GM12878 (cell line): ENCODE measurements at regions not wholly inside any gene's neighbourhood (a gene's known extent, or its start where the extent isn't known, plus 50 kb on each side); places are given as distances from the start of the nearest gene placed in this dataset.
A peak's percentile ranks its signal among the peaks of the same experiment; 100 is the strongest.

Experiments used
- BHLHE40 ChIP-seq, 2 experiments: fragments of 450-650 bp in 1 of 2; IDR thresholded peaks; 2 replicates each; pipeline ENCODE4 v1.6.1; 2011 to 2017; ENCODE audit warnings: low read depth in 2 of 2, borderline replicate concordance in 1 of 2, improper control_type of control experiment in 1 of 2, low read length in 1 of 2, mild to moderate bottlenecking in 1 of 2
- BMI1 ChIP-seq: fragments of 450-650 bp; IDR thresholded peaks from 2 replicates; pipeline ENCODE4 v1.6.1; 2016; ENCODE audit warnings: mild to moderate bottlenecking, moderate library complexity, borderline replicate concordance
- CHD2 ChIP-seq: IDR thresholded peaks from 2 replicates; pipeline ENCODE4 v1.6.1; 2011; ENCODE audit warnings: low read depth, low read length, improper control_type of control experiment, borderline replicate concordance
- CREM ChIP-seq: IDR thresholded peaks from 2 replicates; pipeline ENCODE4 v1.6.1; 2014; ENCODE audit warnings: antibody characterized with exemption, low read depth
- EP300 ChIP-seq, 2 experiments: fragments of 150-350 bp in 1 of 2; IDR thresholded peaks; 2 replicates each; pipeline ENCODE4 v1.6.1; 2011 to 2012; ENCODE audit warnings: low read depth in 2 of 2, low read length in 2 of 2, borderline replicate concordance in 1 of 2, improper control_type of control experiment in 1 of 2, inconsistent platforms in 1 of 2; ENCODE audit not compliant: control insufficient read depth in 1 of 2
- ETV6 ChIP-seq, 2 experiments: fragments of 450-650 bp in 1 of 2; IDR thresholded peaks in 1 of 2; conservative IDR thresholded peaks in 1 of 2; 2 replicates each; pipeline ENCODE4 v1.6.1; 2014; ENCODE audit warnings: antibody characterized with exemption in 1 of 2, borderline replicate concordance in 1 of 2, low read depth in 1 of 2, mild to moderate bottlenecking in 1 of 2, moderate library complexity in 1 of 2
- PAX5 ChIP-seq: IDR thresholded peaks from 2 replicates; pipeline ENCODE4 v1.6.1; 2011; ENCODE audit warnings: low read depth, low read length, borderline replicate concordance
- POU2F2 ChIP-seq: IDR thresholded peaks from 3 replicates; pipeline ENCODE4 v1.6.1; 2011; ENCODE audit warnings: low read depth, mild to moderate bottlenecking, low read length, borderline replicate concordance
- SIX5 ChIP-seq: IDR thresholded peaks from 2 replicates; pipeline ENCODE4 v1.6.1; 2011; ENCODE audit warnings: mild to moderate bottlenecking, low read depth, low read length, moderate library complexity; ENCODE audit not compliant: severe bottlenecking
- SMARCA5 ChIP-seq: fragments of 450-650 bp; IDR thresholded peaks from 2 replicates; pipeline ENCODE4 v1.6.1; 2017; ENCODE audit warnings: mild to moderate bottlenecking
- SREBF1 ChIP-seq: IDR thresholded peaks from 2 replicates; pipeline ENCODE4 v1.6.1; 2012; ENCODE audit warnings: mild to moderate bottlenecking, low read length
- TCF3 ChIP-seq: IDR thresholded peaks from 2 replicates; pipeline ENCODE4 v1.6.1; 2012; ENCODE audit warnings: low read depth, mild to moderate bottlenecking, low read length, borderline replicate concordance; ENCODE audit not compliant: insufficient read depth
- YY1 ChIP-seq: IDR thresholded peaks from 2 replicates; pipeline ENCODE4 v1.6.1; 2011; ENCODE audit warnings: low read depth, mild to moderate bottlenecking, low read length
- ZNF24 ChIP-seq: fragments of 450-650 bp; IDR thresholded peaks from 2 replicates; pipeline ENCODE4 v1.6.1; 2017; ENCODE audit warnings: antibody characterized with exemption, mild to moderate bottlenecking
- TF ChIP-seq, protein P1 (sequence below): fragments of 450-650 bp; IDR thresholded peaks from 2 replicates; pipeline ENCODE4 v1.6.1; 2017; ENCODE audit warnings: mild to moderate bottlenecking, moderate library complexity
- TF ChIP-seq, protein P2 (sequence below): IDR thresholded peaks from 2 replicates; pipeline ENCODE4 v1.6.1; 2012; ENCODE audit warnings: low read length, inconsistent platforms
- TF ChIP-seq, protein P3 (sequence below): IDR thresholded peaks from 2 replicates; pipeline ENCODE4 v1.6.1; 2012; ENCODE audit warnings: low read depth, low read length, improper control_type of control experiment
- TF ChIP-seq, protein P4 (sequence below): fragments of 450-650 bp; IDR thresholded peaks from 2 replicates; pipeline ENCODE4 v1.6.1; 2016; ENCODE audit warnings: mild to moderate bottlenecking
- TF ChIP-seq, protein P5 (sequence below): fragments of 450-650 bp; IDR thresholded peaks from 2 replicates; pipeline ENCODE4 v1.6.1; 2017; ENCODE audit warnings: borderline replicate concordance

DNA sequence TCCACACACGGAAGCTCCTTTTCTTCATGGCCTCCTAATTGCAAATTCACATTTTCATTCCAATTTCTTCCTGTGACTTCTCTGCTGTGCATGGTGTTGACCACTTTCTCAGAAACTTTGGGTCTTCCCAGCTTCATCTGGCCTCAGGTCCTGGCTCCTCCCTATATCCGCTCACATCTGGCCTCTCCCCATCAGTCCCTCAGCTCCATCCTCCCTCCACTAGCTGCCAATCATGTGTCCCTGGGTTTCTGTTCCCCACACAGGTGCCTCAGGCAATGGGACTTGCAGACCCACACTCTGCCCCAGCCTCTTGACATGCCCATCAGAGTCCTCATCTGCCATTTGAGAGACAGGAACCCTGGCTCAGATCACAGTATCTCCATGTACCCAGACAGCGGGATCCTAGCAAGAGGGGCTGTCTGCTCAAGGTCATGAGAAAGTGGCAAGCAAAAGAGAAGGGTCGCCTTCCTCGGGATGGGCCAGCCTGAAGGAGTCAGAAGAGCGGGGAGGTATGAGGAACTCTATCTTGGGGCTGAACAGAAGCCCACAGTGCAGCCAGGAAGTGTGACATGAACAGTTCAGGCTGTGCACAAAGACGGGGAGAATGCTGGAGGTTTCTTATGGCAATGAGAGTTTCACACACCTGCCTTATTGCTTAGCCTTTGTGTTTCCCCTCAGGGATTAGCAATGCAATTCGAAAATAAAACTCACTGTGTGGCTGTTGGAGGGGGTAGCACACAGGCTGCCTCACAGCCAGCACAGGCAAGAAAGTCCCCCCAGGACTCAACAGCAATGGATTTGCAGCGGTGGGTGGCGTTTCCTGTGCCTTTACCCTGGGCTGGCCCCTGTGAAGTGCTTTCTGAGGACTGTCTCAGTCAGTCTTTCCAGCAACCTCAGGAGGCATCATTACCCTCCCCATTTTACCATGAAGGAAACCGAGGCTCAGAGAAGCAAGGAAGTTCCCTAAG, 69.5 kb downstream of the COPS8 start (continued):
- TF ChIP-seq ZNF24: no peak
- TF ChIP-seq ETV6 (conservative IDR thresholded peaks at IDR 0.05 in 1 of 2, IDR thresholded peaks at IDR 0.05 in 1 of 2; ENCODE audit: borderline replicate concordance in 1 of 2, low read depth in 1 of 2): no peak
- peak; percentile 72; the same call in 1 of the 2 replicates for TF ChIP-seq SMARCA5
- no peak for TF ChIP-seq BMI1
- TF ChIP-seq SREBF1: no peak
- TF ChIP-seq YY1: no peak
- TF ChIP-seq SIX5: no peak
- TF ChIP-seq CHD2: peak; percentile 36; the same call in 1 of the 2 replicates
- TF ChIP-seq PAX5: peak; percentile 30; the same call in 1 of the 2 replicates
- TF ChIP-seq TCF3: 0 out of 2 replicates have a peak, but pooled peaks have one; percentile 14
- TF ChIP-seq, protein P1, sequence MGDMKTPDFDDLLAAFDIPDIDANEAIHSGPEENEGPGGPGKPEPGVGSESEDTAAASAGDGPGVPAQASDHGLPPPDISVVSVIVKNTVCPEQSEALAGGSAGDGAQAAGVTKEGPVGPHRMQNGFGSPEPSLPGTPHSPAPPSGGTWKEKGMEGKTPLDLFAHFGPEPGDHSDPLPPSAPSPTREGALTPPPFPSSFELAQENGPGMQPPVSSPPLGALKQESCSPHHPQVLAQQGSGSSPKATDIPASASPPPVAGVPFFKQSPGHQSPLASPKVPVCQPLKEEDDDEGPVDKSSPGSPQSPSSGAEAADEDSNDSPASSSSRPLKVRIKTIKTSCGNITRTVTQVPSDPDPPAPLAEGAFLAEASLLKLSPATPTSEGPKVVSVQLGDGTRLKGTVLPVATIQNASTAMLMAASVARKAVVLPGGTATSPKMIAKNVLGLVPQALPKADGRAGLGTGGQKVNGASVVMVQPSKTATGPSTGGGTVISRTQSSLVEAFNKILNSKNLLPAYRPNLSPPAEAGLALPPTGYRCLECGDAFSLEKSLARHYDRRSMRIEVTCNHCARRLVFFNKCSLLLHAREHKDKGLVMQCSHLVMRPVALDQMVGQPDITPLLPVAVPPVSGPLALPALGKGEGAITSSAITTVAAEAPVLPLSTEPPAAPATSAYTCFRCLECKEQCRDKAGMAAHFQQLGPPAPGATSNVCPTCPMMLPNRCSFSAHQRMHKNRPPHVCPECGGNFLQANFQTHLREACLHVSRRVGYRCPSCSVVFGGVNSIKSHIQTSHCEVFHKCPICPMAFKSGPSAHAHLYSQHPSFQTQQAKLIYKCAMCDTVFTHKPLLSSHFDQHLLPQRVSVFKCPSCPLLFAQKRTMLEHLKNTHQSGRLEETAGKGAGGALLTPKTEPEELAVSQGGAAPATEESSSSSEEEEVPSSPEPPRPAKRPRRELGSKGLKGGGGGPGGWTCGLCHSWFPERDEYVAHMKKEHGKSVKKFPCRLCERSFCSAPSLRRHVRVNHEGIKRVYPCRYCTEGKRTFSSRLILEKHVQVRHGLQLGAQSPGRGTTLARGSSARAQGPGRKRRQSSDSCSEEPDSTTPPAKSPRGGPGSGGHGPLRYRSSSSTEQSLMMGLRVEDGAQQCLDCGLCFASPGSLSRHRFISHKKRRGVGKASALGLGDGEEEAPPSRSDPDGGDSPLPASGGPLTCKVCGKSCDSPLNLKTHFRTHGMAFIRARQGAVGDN: 0 out of 2 replicates have a peak, but pooled peaks have one; percentile 43
- TF ChIP-seq, protein P2, sequence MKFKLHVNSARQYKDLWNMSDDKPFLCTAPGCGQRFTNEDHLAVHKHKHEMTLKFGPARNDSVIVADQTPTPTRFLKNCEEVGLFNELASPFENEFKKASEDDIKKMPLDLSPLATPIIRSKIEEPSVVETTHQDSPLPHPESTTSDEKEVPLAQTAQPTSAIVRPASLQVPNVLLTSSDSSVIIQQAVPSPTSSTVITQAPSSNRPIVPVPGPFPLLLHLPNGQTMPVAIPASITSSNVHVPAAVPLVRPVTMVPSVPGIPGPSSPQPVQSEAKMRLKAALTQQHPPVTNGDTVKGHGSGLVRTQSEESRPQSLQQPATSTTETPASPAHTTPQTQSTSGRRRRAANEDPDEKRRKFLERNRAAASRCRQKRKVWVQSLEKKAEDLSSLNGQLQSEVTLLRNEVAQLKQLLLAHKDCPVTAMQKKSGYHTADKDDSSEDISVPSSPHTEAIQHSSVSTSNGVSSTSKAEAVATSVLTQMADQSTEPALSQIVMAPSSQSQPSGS: 0 out of 2 replicates have a peak, but pooled peaks have one; percentile 27
- peak; percentile 42; the same call in 1 of the 3 replicates for TF ChIP-seq POU2F2
- no peak for TF ChIP-seq CREM
- peak in 1 of 2 experiments; percentile 50; a peak in 1 of 4 replicates for TF ChIP-seq EP300 (IDR thresholded peaks at IDR 0.05; ENCODE audit: borderline replicate concordance in 1 of 2, control insufficient read depth in 1 of 2, low read depth in 2 of 2, low read length in 2 of 2)
- peak; percentile 34 to 59; a peak in 2 of 4 replicates for TF ChIP-seq BHLHE40 (IDR thresholded peaks at IDR 0.05; ENCODE audit: borderline replicate concordance in 1 of 2, low read depth in 2 of 2, low read length in 1 of 2)
- TF ChIP-seq, protein P3, sequence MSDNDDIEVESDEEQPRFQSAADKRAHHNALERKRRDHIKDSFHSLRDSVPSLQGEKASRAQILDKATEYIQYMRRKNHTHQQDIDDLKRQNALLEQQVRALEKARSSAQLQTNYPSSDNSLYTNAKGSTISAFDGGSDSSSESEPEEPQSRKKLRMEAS: no peak
- TF ChIP-seq, protein P4, sequence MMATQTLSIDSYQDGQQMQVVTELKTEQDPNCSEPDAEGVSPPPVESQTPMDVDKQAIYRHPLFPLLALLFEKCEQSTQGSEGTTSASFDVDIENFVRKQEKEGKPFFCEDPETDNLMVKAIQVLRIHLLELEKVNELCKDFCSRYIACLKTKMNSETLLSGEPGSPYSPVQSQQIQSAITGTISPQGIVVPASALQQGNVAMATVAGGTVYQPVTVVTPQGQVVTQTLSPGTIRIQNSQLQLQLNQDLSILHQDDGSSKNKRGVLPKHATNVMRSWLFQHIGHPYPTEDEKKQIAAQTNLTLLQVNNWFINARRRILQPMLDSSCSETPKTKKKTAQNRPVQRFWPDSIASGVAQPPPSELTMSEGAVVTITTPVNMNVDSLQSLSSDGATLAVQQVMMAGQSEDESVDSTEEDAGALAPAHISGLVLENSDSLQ: peak; percentile 80
- TF ChIP-seq, protein P5, sequence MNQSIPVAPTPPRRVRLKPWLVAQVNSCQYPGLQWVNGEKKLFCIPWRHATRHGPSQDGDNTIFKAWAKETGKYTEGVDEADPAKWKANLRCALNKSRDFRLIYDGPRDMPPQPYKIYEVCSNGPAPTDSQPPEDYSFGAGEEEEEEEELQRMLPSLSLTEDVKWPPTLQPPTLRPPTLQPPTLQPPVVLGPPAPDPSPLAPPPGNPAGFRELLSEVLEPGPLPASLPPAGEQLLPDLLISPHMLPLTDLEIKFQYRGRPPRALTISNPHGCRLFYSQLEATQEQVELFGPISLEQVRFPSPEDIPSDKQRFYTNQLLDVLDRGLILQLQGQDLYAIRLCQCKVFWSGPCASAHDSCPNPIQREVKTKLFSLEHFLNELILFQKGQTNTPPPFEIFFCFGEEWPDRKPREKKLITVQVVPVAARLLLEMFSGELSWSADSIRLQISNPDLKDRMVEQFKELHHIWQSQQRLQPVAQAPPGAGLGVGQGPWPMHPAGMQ: no peak
